ENCODE measurements at regions not wholly inside any gene's neighbourhood (a gene's known extent, or its start where the extent isn't known, plus 50 kb on each side); places are given as distances from the start of the nearest gene placed in this dataset.

DNA sequence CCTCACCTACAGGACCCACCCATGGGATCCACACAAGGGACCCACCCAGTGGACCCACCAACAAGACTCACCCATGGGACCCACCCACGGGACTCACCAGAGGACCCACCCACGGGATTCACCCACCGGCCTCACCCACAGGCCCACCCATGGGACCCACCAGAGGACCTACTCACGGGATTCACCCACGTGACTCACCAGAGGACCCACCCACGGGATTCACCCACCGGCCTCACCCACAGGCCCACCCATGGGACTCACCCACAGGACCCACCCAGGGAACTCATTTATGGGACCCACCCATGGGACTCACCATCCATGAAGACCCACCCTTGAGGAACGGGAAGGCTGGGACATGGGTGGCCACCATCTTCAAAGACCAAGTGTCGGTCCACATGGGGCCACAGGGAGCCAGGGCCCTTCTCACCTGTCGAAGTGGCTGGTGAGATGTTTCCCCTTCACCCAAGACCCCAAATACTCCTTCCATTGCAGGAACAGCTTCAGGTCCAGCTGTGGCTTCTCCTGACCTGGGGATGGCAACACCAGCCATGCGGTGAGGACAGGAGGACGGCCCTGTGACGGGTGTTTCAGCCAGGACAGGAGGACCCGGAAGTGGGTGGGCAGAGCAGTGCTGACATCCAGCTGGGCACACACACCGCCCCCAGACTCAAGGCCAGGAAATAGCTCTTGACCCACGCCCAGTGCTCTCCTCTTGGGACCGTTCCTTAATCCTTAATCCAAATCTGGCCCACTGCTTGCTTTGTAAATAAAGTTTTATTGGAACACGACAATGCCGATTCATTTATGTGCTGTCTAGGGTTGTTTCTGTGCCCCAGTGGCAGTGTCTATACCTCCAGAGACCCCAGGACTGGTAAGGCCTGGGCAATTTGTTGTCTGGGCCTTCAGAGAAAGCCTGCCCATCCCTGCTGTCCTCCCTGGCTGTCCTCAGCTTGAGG, 1005.1 kb downstream of the BRD1 start:
- Histone ChIP-seq H3K27ac (ENCODE audit: low read depth, low read length) (no peak overlapping the region), H3F3A (ENCODE audit: control insufficient read depth, insufficient read depth) (no peaks in the 10 kb centered on the region), H3K36me3 (ENCODE audit: control insufficient read depth, low read length) (no peaks in the 10 kb centered on the region), H3K4me2 (ENCODE audit: low read length) (no peak overlapping the region), H3K9me2 (replicated peaks; ENCODE audit: control insufficient read depth, low read length) (no peaks in the 10 kb centered on the region), H3K27me3 (ENCODE audit: control insufficient read depth, low read length) (no peaks in the 10 kb centered on the region), H3K4me3 (ENCODE audit: low read length) (no peak overlapping the region), H3K79me2 (ENCODE audit: control insufficient read depth, low read length) (no peaks in the 10 kb centered on the region), H3K9me3 (ENCODE audit: control insufficient read depth, insufficient read depth, low read length) (no peaks in the 10 kb centered on the region), H3K4me1 (ENCODE audit: control insufficient read depth, low read length) (no peaks in the 10 kb centered on the region), H4K20me1 (ENCODE audit: control insufficient read depth, insufficient read depth, low read depth, low read length) (no peaks in the 10 kb centered on the region)
- TF ChIP-seq EZH2phosphoT487 (IDR thresholded peaks at IDR 0.05; ENCODE audit: borderline replicate concordance, low read length) (no peak), CTCF (IDR thresholded peaks at IDR 0.05; ENCODE audit: low read depth, low read length, poor library complexity, severe bottlenecking) (no peak)

GRCh38 chr22:48821727-48822126, 1005.9 kb downstream of the BRD1 start:
- no peaks in the 10 kb centered on the region for H4K20me1 ChIP-seq (ENCODE audit: control insufficient read depth, insufficient read depth, low read depth, low read length)
- H3F3A ChIP-seq (ENCODE audit: control insufficient read depth, insufficient read depth), result no peaks in the 10 kb centered on the region
- H3K4me1 ChIP-seq (ENCODE audit: control insufficient read depth, low read length), result no peaks in the 10 kb centered on the region
- no peak overlapping the region for H3K4me2 ChIP-seq (ENCODE audit: low read length)
- H3K27me3 ChIP-seq (ENCODE audit: control insufficient read depth, low read length), result no peaks in the 10 kb centered on the region
- no peak for TF ChIP-seq EZH2phosphoT487 (IDR thresholded peaks at IDR 0.05; ENCODE audit: borderline replicate concordance, low read length)
- no peak for TF ChIP-seq CTCF (IDR thresholded peaks at IDR 0.05; ENCODE audit: low read depth, low read length, poor library complexity, severe bottlenecking)
- H3K36me3 ChIP-seq (ENCODE audit: control insufficient read depth, low read length), result no peaks in the 10 kb centered on the region
- no peak overlapping the region for H3K4me3 ChIP-seq (ENCODE audit: low read length)
- no peaks in the 10 kb centered on the region for H3K9me2 ChIP-seq (replicated peaks; ENCODE audit: control insufficient read depth, low read length)
- H3K27ac ChIP-seq (ENCODE audit: low read depth, low read length), result no peak overlapping the region
- no peaks in the 10 kb centered on the region for H3K9me3 ChIP-seq (ENCODE audit: control insufficient read depth, insufficient read depth, low read length)
- H3K79me2 ChIP-seq (ENCODE audit: control insufficient read depth, low read length), result no peaks in the 10 kb centered on the region

DNA sequence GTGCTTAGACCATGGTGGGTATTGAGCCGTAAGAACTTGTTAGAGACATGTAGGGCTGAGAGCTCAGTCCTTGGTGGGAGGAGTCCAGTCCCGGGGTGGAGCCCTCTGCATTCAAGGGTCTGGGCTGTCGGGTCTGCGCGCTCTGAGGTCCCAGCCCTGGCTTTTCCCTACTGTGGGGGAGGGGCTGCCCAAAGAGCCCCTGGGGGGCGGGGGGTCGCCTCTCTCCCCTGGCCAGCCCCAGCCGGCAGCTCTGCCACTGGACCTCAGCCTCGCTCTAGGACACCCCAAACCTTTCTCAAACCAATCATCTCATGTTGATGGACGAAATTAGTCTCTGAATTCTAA, 1006.4 kb downstream of the BRD1 start:
- TF ChIP-seq CTCF (IDR thresholded peaks at IDR 0.05; ENCODE audit: low read depth, low read length, poor library complexity, severe bottlenecking) (no peak), EZH2phosphoT487 (IDR thresholded peaks at IDR 0.05; ENCODE audit: borderline replicate concordance, low read length) (no peak)
- Histone ChIP-seq H3K4me2 (ENCODE audit: low read length) (no peak overlapping the region), H3K4me3 (ENCODE audit: low read length) (no peak overlapping the region)

More for the DNA sequence above, 1006.4 kb downstream of the BRD1 start:
- Histone ChIP-seq H3K9me3 (ENCODE audit: control insufficient read depth, insufficient read depth, low read length) (no peaks in the 10 kb centered on the region), H3K4me1 (ENCODE audit: control insufficient read depth, low read length) (no peaks in the 10 kb centered on the region), H3K9me2 (replicated peaks; ENCODE audit: control insufficient read depth, low read length) (no peaks in the 10 kb centered on the region), H4K20me1 (ENCODE audit: control insufficient read depth, insufficient read depth, low read depth, low read length) (no peaks in the 10 kb centered on the region), H3K36me3 (ENCODE audit: control insufficient read depth, low read length) (no peaks in the 10 kb centered on the region), H3K27ac (ENCODE audit: low read depth, low read length) (no peak overlapping the region), H3F3A (ENCODE audit: control insufficient read depth, insufficient read depth) (no peaks in the 10 kb centered on the region), H3K27me3 (ENCODE audit: control insufficient read depth, low read length) (no peaks in the 10 kb centered on the region), H3K79me2 (ENCODE audit: control insufficient read depth, low read length) (no peaks in the 10 kb centered on the region)
